T-helper 1 cell (primary cell): ENCODE measurements at regions not wholly inside any gene's neighbourhood (a gene's known extent, or its start where the extent isn't known, plus 50 kb on each side); places are given as distances from the start of the nearest gene placed in this dataset.
"Not testable (repeated sequence)": the region's sequence is repeated elsewhere in the genome, so short reads cannot be mapped to it uniquely, and the experiment has no call there.

Experiments used
- DNase-seq, 5 donors: peaks; one replicate each; pipeline ENCODE4 v3.0.0-alpha.2; 2012 to 2020

DNA sequence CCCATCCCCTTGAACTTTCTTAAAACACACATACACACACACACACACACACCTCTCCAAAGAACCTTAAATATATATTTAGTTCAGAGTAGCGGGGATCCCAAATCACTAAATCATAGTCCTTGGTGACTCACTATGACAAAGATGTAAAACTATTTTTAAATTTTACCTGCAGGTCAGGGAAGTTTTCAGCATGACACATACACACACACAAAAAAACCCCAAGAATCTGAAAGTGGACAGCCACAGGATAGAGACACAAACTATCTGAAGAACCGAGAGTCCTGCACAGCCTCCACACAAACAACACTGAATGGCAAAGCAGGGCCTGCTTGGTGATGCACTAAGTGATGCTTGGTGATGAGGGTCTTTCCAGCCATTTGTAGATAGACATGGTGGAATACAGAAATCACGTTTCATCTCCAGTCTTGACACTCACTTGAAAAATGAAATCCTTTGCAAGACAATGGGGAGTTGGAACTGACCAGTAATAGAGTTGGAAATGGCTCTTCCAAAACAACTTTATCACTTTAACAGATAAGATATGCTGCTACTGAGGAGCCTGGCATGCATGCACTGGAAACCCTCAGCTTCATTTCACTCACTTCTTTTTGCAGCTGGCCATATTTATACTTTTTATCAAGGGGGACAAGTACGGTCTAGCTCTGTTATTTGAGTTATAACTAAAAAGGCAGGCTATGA, 307.3 kb downstream of the RAPGEF2 start:
- DNase-seq, result no peak

DNA sequence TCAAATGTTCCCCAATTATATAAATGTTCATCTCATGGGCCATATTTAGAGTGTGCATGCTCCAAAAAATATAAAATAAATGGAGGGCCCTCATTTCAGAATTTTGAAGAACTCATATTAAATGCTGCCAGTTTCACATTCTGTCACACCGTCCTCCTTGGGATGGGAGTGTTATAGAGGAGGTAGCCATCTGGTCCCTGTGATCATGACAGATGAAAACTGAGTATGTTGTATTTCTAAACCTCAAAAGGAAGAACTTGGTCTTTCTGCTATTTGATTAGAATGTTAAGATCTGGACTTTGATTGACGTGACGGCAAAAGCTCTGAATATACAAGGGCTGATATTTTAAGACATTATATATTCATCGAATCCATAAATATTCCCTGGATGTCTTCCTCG, 308.0 kb downstream of the RAPGEF2 start:
- no peak for DNase-seq

DNA sequence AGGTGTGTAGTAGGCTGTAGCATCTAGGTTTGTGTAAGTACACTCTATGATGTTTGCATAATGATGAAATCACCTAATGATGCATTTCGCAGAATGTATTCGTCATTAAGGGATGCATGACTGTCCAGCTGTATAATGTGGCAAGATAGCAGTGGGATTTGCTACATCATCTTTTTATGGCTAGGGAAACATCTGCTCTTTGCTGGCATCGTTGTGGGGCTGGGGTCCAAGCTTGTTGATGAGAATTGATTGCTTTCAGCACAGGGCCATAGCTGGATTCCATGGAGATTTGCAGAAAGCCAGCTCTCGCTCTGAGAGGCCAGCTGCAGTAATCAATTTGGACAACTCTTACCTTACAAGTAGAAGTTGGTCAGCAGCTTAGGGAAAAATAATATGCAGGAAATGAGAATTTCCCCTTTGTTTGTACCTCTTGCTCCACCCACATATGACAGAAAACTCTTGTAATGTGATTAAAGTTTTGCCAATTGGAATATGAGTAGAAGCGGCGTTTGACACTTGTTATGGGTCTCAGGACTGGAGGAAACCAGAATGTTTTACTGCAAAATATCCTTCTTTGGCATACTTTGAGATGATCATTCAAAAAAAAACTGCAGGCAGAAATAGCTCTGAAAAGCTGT, 310.5 kb downstream of the RAPGEF2 start:
- no peak for DNase-seq

DNA sequence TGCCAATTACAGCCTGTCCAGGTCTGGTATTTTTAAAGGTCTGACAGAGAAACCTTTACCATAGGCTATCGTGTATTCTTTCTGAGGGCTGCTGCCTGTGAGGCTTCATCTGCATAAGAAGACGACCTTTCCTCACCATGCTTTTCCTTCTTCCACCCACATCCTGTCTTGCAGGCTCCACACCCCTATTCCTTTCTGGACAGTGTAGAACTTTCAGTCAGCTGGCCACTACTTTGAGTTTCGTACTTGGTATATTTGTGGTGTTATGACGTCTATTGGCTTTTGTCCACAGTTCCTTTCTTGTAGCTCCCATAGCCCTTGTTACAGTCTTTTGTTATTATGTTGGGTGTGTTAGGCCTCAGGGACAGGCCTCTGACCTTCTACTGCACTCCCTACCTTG, 311.4 kb downstream of the RAPGEF2 start:
- no peak for DNase-seq

DNA sequence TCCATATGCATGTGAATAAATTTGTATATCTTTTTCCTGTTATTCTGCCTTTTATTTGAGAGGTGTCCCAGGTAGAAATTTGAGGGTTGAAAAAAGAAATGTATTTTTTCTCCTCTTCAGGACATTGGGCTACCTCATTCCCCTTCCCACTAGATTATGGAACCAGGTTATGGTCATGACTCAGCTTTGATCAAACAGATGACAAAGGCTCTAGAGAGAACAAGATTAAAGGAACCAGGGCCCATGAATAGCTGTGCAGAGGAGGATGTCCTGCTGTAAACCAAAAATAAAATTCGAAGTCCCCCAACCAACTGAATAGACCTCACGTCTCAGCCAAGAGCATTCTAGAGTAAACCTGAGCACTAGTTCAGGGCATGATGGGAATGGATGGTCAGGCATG, 313.2 kb downstream of the RAPGEF2 start:
- DNase-seq, result no peak

DNA sequence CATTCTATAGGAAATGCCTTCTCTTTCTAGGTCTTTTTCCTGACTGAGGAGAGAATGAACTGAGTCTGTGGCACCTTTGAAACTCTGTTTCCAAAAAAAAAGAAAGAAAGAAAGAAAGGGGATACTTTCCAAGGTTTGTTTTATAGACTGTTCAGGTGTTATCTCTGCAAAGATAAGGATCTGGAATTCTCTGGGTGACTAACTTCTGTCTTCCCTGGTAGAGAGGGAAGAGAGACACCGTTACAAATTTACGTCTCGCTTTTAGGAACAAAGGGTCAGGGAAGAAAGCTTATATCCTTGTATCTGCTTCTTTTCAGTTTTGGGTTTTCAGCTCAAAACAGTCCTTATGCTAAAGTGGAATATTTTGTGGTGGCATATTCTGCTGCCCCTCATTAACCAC, 314.1 kb downstream of the RAPGEF2 start:
- no peak for DNase-seq

DNA sequence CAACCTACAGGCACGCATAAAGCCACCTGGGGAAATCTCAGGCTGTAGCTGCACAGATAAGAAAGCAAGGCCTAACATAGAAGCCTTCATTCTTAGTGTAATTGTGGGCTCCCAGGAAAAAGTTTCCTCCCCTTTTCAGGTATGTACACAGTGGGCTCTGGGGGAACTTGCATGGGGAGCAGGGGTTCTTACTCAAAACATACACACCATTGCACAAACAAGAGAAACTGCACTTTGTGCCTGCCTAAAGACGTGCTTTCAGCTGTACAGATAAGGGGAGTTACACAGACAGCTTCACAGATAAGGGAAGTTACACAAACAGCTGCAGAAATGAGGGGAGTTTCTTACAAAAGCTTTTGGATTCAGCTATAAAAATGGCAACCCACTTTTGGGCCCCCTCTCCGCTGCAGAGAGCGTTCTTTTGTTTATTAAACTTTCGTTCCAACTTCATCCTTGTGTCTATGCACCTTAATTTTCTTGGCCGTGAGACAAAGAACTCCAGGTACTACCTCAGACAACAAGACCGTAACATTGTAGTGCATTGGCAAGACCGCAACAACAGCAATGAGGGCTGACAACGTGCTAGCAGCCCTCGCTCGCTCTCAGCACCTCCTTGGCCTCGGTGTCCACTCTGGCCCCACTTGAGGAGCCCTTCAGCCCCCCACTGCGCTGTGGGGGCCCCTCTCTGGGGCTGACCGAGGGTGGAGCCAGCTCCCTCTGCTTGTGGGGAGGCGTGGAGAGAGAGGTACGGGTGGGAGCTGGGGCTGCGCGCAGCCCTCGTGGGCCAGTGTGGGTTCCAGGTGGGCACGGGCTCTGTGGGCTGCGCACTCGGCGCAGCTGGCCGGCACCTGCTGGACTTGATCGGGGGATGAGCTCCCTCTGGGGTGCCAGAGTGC, 317.5 kb downstream of the RAPGEF2 start:
- DNase-seq, result no peak

DNA sequence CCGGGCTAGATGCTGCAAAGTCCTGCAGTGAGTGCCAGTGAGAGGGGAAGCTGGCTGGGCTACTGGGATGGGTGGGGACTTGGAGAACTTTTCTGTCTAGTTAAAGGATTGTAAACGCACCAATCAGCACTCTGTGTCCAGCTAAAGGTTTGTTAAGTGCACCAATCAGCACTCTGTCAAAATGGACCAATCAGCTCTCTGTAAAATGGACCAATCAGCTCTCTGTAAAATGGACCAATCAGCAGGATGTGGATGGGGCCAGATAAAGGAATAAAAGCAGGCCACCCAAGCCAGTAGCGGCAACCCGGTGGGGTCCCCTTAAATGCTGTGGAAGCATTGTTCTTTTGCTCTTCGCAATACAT, 318.2 kb downstream of the RAPGEF2 start:
- DNase-seq, result not testable (repeated sequence)

DNA sequence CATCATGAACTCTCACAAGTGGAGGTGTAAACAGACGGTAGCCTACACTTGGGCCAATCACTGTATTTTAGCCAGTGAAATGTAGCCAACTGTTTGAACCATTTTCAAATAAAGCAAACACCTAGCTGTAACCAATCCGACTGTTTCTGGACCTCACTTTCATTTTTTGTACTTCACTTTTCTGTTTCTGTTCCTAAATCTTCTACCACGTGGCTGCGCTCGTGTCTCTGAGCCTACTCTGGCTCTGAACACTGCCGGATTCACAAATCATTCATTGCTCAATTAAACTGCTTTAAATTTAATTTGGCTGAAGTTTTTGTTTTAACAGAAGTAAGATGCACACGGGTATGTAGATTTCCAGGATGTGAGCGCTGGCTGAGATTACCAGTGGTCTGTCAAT, 319.1 kb downstream of the RAPGEF2 start:
- no peak for DNase-seq

DNA sequence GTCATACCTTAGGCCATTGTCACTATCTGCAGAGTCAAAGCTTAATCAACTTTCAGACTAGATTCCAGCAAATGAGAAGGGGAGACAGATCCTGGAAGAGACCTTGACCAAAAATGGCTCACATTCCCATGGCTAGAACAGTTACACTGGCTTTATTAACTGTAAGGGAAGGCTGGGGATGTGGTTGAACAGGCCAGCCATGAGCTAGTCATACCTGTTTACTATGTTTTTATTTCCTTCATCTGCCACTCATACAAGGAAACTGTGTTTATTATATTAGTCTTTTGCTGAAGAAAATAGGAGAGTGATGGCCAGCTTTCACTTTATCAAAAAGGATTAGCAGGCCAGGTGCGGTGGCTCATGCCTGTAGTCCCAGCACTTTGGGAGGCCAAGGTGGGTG, 319.7 kb downstream of the RAPGEF2 start:
- DNase-seq, result no peak

DNA sequence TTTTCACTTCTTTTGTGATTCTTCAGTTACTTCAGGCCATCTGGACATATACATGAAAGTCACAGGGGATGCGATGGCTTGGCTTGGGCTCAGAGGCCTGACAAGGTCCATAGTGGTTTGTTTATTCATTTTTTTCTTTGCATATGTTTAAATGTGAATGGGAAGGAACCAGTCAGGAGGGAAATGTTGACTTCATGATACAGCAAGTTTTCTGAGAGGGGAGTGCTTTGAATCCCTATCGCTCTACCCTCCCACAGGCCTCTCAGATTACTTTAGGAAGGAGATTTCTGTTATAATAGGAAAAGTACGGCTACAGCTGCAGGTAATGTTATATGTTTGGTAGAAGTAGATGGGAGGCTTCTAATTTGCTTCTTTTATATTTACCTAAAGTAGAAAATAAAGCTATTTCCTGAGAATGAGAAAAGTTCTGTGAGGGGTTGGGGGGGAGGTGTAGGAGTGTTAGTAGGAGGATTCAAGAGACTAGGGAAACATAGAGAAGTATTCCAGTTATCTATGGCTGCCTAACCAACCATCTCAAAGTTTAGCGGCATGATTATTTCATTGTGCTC, 322.9 kb downstream of the RAPGEF2 start:
- DNase-seq, result no peak

DNA sequence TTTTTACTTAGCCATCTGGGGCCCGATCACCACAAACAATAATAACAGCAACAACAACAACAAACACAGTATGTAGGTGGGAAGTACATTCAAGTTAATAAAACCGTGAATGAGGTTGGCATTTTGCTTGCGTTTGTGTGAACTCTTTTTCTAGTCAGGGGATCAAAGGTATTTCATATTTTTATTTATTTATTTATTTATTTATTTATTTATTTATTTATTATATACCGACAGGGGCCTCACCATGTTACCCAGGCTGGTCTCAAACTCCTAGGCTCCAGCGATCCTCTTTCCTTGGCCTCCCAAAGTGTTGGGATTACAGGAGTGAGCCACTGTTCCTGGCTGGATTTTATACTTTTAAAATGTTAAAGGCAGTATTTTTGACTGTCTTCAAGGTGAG, 325.4 kb downstream of the RAPGEF2 start:
- no peak for DNase-seq

DNA sequence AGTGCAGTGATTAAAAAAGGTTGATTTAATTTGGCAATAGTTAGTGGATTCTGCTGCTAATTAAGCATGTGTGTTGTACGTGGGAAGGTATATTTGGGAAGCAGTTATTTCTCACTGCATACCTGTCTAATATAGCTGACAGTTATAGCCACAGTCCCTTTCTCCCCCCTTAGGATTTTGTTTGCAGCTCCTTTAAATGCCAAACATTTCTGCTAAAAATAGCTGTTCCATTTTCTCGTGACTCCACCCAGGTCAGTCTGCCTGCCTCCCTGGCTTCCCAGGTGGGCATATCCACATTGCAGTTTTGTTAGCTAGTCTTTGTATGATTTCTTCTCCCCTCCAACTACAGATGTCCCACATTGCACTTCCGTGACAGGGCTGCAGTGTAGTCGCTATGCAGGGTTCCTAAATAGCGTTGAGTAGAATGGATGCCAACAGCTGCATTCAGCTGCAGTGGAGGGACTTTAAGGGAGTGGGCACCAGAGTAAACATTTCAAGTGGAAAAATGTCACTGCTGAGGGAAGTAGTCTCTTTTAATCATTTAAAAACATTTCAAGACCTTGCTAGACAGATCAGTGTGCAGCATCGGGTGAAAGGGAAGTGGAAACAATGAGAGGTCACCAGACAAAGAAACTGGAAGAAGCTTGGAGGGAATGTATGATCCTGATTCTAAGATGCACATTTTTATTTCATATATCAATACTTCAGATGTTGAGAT, 326.3 kb downstream of the RAPGEF2 start:
- no peak for DNase-seq

DNA sequence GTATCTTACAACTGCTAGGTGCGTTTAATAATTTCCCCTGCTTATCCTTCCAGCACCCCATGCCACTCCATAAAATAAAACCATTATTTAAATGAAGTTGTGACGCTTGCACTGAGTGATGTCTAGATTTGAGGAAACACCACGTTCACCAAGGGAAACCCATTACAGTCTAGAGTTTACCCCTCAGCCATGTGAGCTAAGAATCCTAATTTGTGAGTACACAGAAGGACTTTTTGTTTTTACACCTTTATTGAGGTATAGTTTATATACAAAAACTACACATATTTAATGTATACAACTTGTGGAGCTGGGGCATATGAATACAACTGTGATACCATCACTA, 326.8 kb downstream of the RAPGEF2 start:
- no peak for DNase-seq

DNA sequence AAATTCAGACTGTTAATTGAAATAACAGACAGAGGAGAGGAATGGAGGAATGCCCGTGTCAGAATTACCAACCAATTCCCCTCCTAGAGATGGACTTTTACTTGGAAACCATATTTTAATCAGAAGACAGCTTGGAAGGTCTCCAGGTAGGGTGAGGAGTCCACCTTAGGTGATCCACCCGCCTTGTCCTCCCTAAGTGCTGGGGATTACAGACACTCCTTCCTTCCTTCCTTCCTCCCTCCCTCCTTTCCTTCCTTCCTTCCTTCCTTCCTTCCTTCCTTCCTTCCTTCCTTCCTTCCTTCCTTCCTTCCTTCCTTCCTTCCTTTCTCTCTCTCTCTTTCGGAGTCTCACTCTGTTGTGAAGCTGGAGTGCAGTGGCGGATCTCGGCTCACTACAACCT, 328.0 kb downstream of the RAPGEF2 start:
- DNase-seq, result no peak

DNA sequence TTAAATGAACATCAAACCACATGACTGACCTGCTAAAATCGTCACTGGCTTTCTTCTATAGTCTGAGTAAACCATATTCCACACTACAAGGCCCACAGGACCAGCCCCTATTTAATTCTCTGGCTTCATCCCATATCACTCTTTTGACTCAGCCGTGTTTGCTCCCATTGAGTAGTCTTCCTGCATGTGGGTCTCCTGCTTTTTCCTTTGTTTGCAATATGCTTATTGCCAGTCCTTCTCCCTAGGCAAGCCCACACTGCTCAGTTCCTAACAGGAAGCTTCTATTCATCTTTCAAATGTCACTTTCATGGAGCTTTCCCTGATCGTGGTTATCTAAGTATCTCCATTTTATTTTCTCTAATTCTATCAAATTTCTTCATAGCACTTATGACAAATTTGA, 329.6 kb downstream of the RAPGEF2 start:
- no peak for DNase-seq

DNA sequence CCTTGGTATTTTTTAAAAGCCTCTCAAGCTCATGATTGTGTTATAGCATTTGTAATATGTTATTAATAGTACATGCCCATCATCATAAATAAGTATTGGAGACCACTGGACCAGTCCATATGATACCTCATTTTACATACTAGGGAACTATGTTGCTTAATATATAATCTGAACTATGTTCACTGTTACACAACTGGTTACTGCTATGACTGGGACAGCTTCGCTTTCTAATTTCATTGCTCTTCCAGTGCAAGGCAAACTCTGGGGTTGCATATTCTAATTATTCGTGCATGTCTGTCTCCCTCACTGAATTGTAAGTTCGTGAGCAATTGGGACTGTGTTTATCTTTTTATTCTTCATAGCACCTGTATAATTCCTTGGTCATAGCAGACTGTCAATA, 330.5 kb downstream of the RAPGEF2 start:
- no peak for DNase-seq

DNA sequence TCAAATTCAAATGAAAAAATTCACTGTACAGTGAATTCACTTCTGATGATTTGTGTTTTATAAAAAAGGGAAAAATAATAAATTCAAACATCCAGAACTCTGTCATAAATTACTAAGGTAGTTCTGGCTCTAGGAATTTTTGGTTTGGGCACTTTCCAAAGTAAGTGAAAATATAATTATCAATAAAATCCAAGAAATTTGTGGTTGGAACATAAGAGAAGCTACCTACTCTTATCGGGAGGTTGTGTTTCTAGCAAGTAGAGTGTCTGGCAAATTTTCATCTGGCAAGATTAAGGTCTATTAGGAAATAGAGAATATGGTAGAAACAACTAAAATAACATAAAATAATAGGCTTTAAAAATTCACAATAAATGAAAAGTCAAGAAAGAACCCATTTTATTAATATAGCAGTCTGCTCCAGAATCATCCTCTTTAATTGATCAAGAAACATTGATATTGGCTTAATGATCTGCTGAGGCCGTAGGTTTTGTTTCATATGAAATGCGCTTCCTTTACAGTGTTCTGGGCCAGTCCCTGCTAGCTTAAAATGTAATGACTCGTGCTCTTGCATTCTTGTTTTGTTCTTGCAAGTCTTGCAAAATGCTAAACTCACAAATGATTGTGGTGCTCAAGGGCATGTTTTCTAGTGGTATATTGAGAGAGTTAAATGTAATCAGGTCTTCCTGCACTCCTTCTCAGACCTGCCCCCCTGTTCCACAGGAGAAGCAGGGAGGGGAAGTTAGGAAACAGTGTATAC, 331.4 kb downstream of the RAPGEF2 start:
- DNase-seq, result no peak

DNA sequence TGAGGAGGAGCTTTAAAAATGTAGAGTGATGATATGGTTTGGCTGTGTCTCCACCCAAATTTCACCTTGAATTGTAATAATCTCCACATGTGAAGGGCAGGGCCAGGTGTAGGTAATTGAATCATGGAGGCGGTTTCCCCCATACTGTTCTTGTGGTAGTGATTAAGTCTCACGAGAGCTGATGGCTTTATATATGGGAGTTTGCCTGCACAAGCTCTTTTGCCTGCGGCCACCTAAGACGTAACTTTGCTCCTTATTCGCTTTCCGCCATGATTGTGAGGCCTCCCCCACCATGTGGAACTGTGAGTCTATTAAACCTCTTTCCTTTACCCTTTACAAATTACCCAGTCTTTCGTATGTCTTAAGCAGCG, 332.0 kb downstream of the RAPGEF2 start:
- DNase-seq, result no peak

DNA sequence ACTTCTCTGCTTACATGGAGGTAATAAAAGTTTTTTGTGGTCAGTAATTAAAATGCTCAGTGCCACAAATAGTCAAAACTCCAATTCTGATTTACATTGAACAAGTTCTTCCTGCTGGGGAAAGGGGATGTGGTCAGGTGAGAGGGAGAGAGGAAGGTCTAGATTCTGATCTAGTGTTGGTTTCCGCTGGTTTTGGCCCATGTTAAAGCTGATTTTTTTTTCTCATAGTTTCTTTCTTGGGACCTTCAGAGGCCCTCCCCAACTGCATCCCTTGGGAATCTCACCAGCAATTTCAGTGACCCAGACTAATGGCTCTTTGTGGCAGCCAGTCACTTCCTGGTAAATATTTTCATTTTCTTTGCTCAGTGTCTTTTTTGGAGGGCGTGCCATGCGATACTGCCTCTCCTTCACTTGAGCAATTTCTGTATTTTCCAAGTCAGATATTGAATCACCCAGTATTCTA, 332.7 kb downstream of the RAPGEF2 start:
- DNase-seq, result no peak

DNA sequence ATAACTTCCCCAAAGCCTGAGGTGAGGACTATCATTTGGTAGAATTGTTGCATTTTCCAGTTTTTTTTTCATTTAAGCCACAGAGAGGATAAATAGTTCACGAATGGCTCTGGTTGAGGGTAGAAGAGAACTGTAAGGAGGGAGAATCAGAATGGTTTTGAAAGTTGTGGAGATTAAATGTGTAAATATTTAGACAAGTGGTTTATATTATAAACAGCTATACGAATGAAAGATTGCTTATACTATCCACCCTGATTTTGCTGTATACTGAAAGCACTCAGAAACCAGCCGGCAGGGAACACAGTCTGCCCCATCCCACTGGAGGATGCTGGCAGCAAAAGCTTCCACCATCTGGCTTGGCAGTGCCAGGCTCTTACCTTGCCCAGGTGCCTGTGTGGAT, 341.1 kb downstream of the RAPGEF2 start:
- no peak for DNase-seq

DNA sequence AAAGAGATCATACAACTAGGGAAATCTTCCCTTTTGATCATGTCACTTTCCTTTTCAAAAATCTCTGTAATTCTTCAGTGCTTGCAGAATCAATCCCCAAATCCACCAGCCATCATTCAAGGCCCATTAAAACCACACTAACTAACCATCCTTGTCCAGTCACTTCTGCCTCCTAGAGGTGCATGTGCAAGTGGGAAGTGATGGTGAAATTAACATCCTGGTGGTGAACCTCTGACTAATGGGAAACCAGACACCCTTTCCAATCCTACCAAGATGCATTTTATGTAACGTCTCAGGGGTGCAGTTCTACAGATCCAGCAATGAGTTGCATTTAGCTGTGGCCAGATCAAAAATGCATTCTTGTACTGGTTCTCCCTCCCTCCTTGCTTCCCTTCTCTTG, 341.8 kb downstream of the RAPGEF2 start:
- no peak for DNase-seq
